Nephron (organoid): ENCODE measurements at regions not wholly inside any gene's neighbourhood (a gene's known extent, or its start where the extent isn't known, plus 50 kb on each side); places are given as distances from the start of the nearest gene placed in this dataset.
"Not testable (repeated sequence)": the region's sequence is repeated elsewhere in the genome, so short reads cannot be mapped to it uniquely, and the experiment has no call there.

ENCODE experiments used
- H3K27ac Mint-ChIP-seq, 3 experiments: 2 replicates each; pipeline ENCODE4 v1.8.0; 2020; ENCODE audit warnings: mixed read lengths in 3 of 3, mild to moderate bottlenecking in 2 of 3, moderate library complexity in 1 of 3
- H3K27me3 Mint-ChIP-seq: 2 replicates; pipeline ENCODE4 v1.8.0; 2021; ENCODE audit warnings: low read depth, mild to moderate bottlenecking, moderate library complexity, mixed read lengths
- H3K36me3 Mint-ChIP-seq: 2 replicates; pipeline ENCODE4 v1.8.0; 2020; ENCODE audit warnings: low read depth, mixed read lengths
- H3K4me1 Mint-ChIP-seq: 2 replicates; pipeline ENCODE4 v1.8.0; 2020; ENCODE audit warnings: mixed read lengths
- H3K4me3 Mint-ChIP-seq, 3 experiments: 2 replicates each; pipeline ENCODE4 v1.8.0; 2020; ENCODE audit warnings: mild to moderate bottlenecking in 3 of 3, mixed read lengths in 3 of 3, moderate library complexity in 2 of 3
- H3K9me3 Mint-ChIP-seq: 2 replicates; pipeline ENCODE4 v1.8.0; 2020; ENCODE audit warnings: mixed read lengths
- TF ChIP-seq, protein P1 (sequence below), 3 experiments: fragments of 200-600 bp; sonication (generic); IDR thresholded peaks; one replicate each; pipeline ENCODE4 v1.5.0; 2021; ENCODE audit warnings: antibody characterized with exemption in 3 of 3; ENCODE audit not compliant: unreplicated experiment in 3 of 3

GRCh38 chr3:181326637-181327223 is 337.2 kb upstream of the DNAJC19 start:
- Mint-ChIP-seq H3K4me3 (no peak overlapping the region), H3K36me3 (no peaks in the 10 kb centered on the region), H3K9me3 (peaks cover 9% of the 10 kb centered on the region), H3K27ac (no peak overlapping the region), H3K27me3 (no peaks in the 10 kb centered on the region), H3K4me1 (no peaks in the 10 kb centered on the region)
- TF ChIP-seq, protein P1, sequence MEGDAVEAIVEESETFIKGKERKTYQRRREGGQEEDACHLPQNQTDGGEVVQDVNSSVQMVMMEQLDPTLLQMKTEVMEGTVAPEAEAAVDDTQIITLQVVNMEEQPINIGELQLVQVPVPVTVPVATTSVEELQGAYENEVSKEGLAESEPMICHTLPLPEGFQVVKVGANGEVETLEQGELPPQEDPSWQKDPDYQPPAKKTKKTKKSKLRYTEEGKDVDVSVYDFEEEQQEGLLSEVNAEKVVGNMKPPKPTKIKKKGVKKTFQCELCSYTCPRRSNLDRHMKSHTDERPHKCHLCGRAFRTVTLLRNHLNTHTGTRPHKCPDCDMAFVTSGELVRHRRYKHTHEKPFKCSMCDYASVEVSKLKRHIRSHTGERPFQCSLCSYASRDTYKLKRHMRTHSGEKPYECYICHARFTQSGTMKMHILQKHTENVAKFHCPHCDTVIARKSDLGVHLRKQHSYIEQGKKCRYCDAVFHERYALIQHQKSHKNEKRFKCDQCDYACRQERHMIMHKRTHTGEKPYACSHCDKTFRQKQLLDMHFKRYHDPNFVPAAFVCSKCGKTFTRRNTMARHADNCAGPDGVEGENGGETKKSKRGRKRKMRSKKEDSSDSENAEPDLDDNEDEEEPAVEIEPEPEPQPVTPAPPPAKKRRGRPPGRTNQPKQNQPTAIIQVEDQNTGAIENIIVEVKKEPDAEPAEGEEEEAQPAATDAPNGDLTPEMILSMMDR (IDR thresholded peaks at IDR 0.05; ENCODE audit: unreplicated experiment in 3 of 3) = peak; percentile 35 to 57 (median 48)

DNA sequence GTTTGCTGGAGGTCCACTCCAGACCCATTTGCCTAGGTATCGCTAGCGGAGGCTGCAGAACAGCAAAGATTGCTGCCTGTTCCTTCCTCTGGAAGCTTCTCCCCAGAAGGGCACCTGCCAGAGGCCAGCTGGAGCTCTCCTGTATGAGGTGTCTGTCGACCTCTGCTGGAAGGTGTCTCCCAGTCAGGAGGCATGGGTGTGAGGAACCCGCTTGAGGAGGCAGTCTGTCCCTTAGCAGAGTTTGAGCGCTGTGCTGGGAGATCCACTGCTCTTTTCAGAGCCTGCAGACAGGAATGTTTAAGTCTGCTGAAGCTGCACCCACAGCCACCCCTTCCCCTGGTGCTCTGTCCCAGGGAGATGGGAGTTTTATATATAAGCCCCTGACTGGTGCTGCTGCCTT is 335.0 kb upstream of the DNAJC19 start:
- H3K4me3 Mint-ChIP-seq, H3K4me1 Mint-ChIP-seq, H3K36me3 Mint-ChIP-seq, H3K27me3 Mint-ChIP-seq, H3K9me3 Mint-ChIP-seq, H3K27ac Mint-ChIP-seq: not testable (repeated sequence)

- Mint-ChIP-seq H3K27me3 (no peaks in the 10 kb centered on the region), H3K9me3 (peaks cover 9% of the 10 kb centered on the region), H3K4me3 (no peak overlapping the region), H3K4me1 (no peaks in the 10 kb centered on the region), H3K27ac (no peak overlapping the region), H3K36me3 (no peaks in the 10 kb centered on the region)
- TF ChIP-seq, protein P1 (IDR thresholded peaks at IDR 0.05; ENCODE audit: unreplicated experiment in 3 of 3) = no peak
Measured at GRCh38 chr3:181318321-181318720, 328.8 kb upstream of the DNAJC19 start.

GRCh38 chr3:181317508-181317907 is 328.0 kb upstream of the DNAJC19 start:
- H3K4me1 Mint-ChIP-seq = no peaks in the 10 kb centered on the region
- TF ChIP-seq, protein P1 (IDR thresholded peaks at IDR 0.05; ENCODE audit: unreplicated experiment in 3 of 3) = no peak
- no peaks in the 10 kb centered on the region for H3K27me3 Mint-ChIP-seq
- H3K4me3 Mint-ChIP-seq = no peak overlapping the region
- no peak overlapping the region for H3K27ac Mint-ChIP-seq
- no peaks in the 10 kb centered on the region for H3K36me3 Mint-ChIP-seq
- H3K9me3 Mint-ChIP-seq = peaks cover 8% of the 10 kb centered on the region

- no peaks in the 10 kb centered on the region for H3K36me3 Mint-ChIP-seq
- TF ChIP-seq, protein P1 (IDR thresholded peaks at IDR 0.05; ENCODE audit: unreplicated experiment in 3 of 3) = no peak
Measured at GRCh38 chr3:181316482-181316881, 326.9 kb upstream of the DNAJC19 start.

DNA sequence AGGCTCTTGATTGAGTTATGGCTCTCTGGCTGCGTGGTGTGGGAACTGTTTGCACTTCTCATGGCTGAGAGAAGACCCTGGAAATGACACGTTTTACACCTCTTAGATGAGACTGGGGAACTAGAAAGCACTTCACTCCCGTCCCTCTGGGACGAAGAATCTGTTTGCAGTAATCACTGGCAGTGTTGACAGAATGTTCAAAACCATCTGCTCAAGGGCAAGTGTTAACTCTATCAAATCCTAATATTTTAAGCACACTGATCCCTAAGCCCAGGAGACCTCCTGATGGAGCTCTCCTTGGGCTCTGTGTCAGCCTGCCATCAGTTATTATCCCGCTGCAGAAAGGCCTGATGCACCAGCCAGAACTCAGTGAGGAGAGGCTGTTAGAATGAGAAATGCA is 323.8 kb upstream of the DNAJC19 start:
- Mint-ChIP-seq H3K27ac (no peak overlapping the region), H3K9me3 (no peaks in the 10 kb centered on the region), H3K27me3 (peaks cover 10% of the 10 kb centered on the region), H3K36me3 (no peaks in the 10 kb centered on the region), H3K4me1 (no peaks in the 10 kb centered on the region), H3K4me3 (no peak overlapping the region)
- TF ChIP-seq, protein P1 (IDR thresholded peaks at IDR 0.05; ENCODE audit: unreplicated experiment in 3 of 3) = no peak

More at GRCh38 chr3:181316482-181316881, 326.9 kb upstream of the DNAJC19 start:
- Mint-ChIP-seq H3K4me3 (no peak overlapping the region), H3K27ac (no peak overlapping the region), H3K9me3 (no peaks in the 10 kb centered on the region), H3K4me1 (no peaks in the 10 kb centered on the region), H3K27me3 (peaks cover 2% of the 10 kb centered on the region)
